ENCODE measurements at regions not wholly inside any gene's neighbourhood (a gene's known extent, or its start where the extent isn't known, plus 50 kb on each side); places are given as distances from the start of the nearest gene placed in this dataset.

DNA sequence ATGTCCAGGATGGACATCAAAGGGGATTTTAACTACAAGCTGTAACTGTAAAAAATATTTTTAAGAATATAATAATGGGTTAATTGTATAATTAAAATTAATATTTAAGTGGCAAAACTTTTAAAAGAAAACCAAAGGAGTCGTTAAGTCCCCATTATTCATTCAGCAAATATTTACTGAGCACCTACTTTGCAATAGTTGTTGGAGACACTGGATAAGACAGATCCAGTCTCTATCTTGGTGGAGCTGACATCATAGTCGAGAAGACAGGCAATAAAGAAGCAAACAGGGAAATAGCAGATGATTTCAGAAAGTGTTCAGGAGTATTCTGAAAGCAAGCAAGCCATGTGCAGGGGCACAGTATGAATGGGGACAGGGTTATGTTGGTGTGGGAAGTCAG is 137.0 kb downstream of the CEBPB start:
- no peak for TF ChIP-seq POLR2A (IDR thresholded peaks at IDR 0.05; ENCODE audit: low read depth, low read length)
- TF ChIP-seq TAF1 (IDR thresholded peaks at IDR 0.05; ENCODE audit: borderline replicate concordance, low read depth, low read length), result no peak
- TF ChIP-seq POLR2AphosphoS5 (IDR thresholded peaks at IDR 0.05; ENCODE audit: low read depth, low read length), result no peak

Measured in GM12892 (cell line).